Trophoblast cell (in vitro differentiated cells and primary cell): ENCODE measurements at regions not wholly inside any gene's neighbourhood (a gene's known extent, or its start where the extent isn't known, plus 50 kb on each side); places are given as distances from the start of the nearest gene placed in this dataset.

Experiments
- DNase-seq, 2 donors: peaks; one replicate each; pipeline ENCODE4 v3.0.0-alpha.2; 2016
- H2AFZ ChIP-seq: 2 replicates; pipeline ENCODE4 v1.6.1; 2013; ENCODE audit warnings: low read length, moderate library complexity, mild to moderate bottlenecking; ENCODE audit not compliant: insufficient read depth, poor library complexity
- H2AK5ac ChIP-seq: 2 replicates; pipeline ENCODE4 v1.6.1; 2013; ENCODE audit warnings: mild to moderate bottlenecking, low read length
- H2BK120ac ChIP-seq: 2 replicates; pipeline ENCODE4 v1.6.1; 2013; ENCODE audit warnings: low read length, mild to moderate bottlenecking, moderate library complexity; ENCODE audit not compliant: insufficient read depth, poor library complexity
- H2BK12ac ChIP-seq: 2 replicates; pipeline ENCODE4 v1.6.1; 2013; ENCODE audit warnings: mild to moderate bottlenecking, low read length, moderate library complexity
- H2BK5ac ChIP-seq: 2 replicates; pipeline ENCODE4 v1.6.1; 2013; ENCODE audit warnings: low read length, low read depth, moderate library complexity, mild to moderate bottlenecking; ENCODE audit not compliant: poor library complexity
- H3K14ac ChIP-seq: 2 replicates; pipeline ENCODE4 v1.6.1; 2013; ENCODE audit warnings: mild to moderate bottlenecking, low read length
- H3K18ac ChIP-seq: 2 replicates; pipeline ENCODE4 v1.6.1; 2013; ENCODE audit warnings: mild to moderate bottlenecking, low read length
- H3K23ac ChIP-seq: 2 replicates; pipeline ENCODE4 v1.6.1; 2013; ENCODE audit warnings: low read length
- H3K27ac ChIP-seq: 2 replicates; pipeline ENCODE4 v1.5.1; 2013; ENCODE audit warnings: low read depth, mild to moderate bottlenecking, inconsistent platforms, low read length, moderate library complexity
- H3K27me3 ChIP-seq: 2 replicates; pipeline ENCODE4 v1.6.1; 2013; ENCODE audit warnings: inconsistent platforms, mild to moderate bottlenecking, low read length, moderate library complexity; ENCODE audit not compliant: insufficient read depth
- H3K36me3 ChIP-seq, 2 experiments: 1 replicate in 1 of 2; 2 replicates in 1 of 2; pipeline ENCODE4 v1.6.1; 2013; ENCODE audit warnings: low read length in 2 of 2, mild to moderate bottlenecking in 2 of 2, moderate library complexity in 1 of 2; ENCODE audit not compliant: insufficient read depth in 2 of 2, control insufficient read depth in 1 of 2
- H3K4ac ChIP-seq: 2 replicates; pipeline ENCODE4 v1.6.1; 2013; ENCODE audit warnings: low read depth, mild to moderate bottlenecking, low read length, moderate library complexity
- H3K4me1 ChIP-seq, 2 experiments: 1 replicate in 1 of 2; 2 replicates in 1 of 2; pipeline ENCODE4 v1.6.1; 2013; ENCODE audit warnings: low read length in 2 of 2, mild to moderate bottlenecking in 2 of 2, moderate library complexity in 1 of 2; ENCODE audit not compliant: insufficient read depth in 2 of 2, control insufficient read depth in 1 of 2
- H3K4me2 ChIP-seq: 2 replicates; pipeline ENCODE4 v1.6.1; 2013; ENCODE audit warnings: inconsistent platforms, mild to moderate bottlenecking, low read length, moderate library complexity
- H3K4me3 ChIP-seq: 2 replicates; pipeline ENCODE4 v1.5.1; 2013; ENCODE audit warnings: mild to moderate bottlenecking, low read depth, low read length, inconsistent platforms
- H3K79me1 ChIP-seq: one replicate; pipeline ENCODE4 v1.6.1; 2013; ENCODE audit warnings: low read length
- H3K79me2 ChIP-seq: 2 replicates; pipeline ENCODE4 v1.6.1; 2013; ENCODE audit warnings: low read length, mild to moderate bottlenecking; ENCODE audit not compliant: control insufficient read depth, insufficient read depth, poor library complexity
- H3K9ac ChIP-seq: 2 replicates; pipeline ENCODE4 v1.6.1; 2013; ENCODE audit warnings: mild to moderate bottlenecking, low read length
- H3K9me3 ChIP-seq: 2 replicates; pipeline ENCODE4 v1.6.1; 2013; ENCODE audit warnings: low read depth, mild to moderate bottlenecking, control low read depth, inconsistent platforms, low read length; ENCODE audit not compliant: insufficient read depth
- H4K12ac ChIP-seq: 2 replicates; pipeline ENCODE4 v1.6.1; 2013; ENCODE audit warnings: low read depth, mild to moderate bottlenecking, low read length, moderate library complexity
- H4K8ac ChIP-seq: 2 replicates; pipeline ENCODE4 v1.6.1; 2013; ENCODE audit warnings: low read depth, mild to moderate bottlenecking, low read length, moderate library complexity
- H4K91ac ChIP-seq: one replicate; pipeline ENCODE4 v1.6.1; 2013; ENCODE audit warnings: low read depth, mild to moderate bottlenecking, low read length, moderate library complexity
- WGBS: extraction: QIAGEN DNeasy Blood & Tissue Kit; methylation state at CpG from one replicate; pipeline ENCODE4 v1.1.7; 2013; ENCODE audit warnings: missing lambda C conversion rate; ENCODE audit not compliant: insufficient read length, insufficient coverage; ENCODE audit errors: extremely low coverage; 5-methylcytosine and 5-hydroxymethylcytosine counted together

- H4K91ac ChIP-seq: peak overlapping the region; percentile 91
- H3K9me3 ChIP-seq: no peaks in the 10 kb centered on the region
- no peaks in the 10 kb centered on the region for H3K36me3 ChIP-seq
- H3K4me1 ChIP-seq: peaks cover 8 to 20% of the 10 kb centered on the region in 2 experiments
- peak overlapping the region; percentile 90 for H2BK120ac ChIP-seq
- H2AFZ ChIP-seq: no peak overlapping the region
- H3K4me3 ChIP-seq: no peak overlapping the region
- peaks cover 22% of the 10 kb centered on the region for H3K79me1 ChIP-seq
- H3K14ac ChIP-seq: peak overlapping the region; percentile 70
- peak overlapping the region; percentile 1 for H3K18ac ChIP-seq
- peak overlapping the region; percentile 96 for H3K27ac ChIP-seq
- H3K9ac ChIP-seq: no peak overlapping the region
- no CpG with 5 or more reads among the region's 6 CpGs for WGBS
- H4K12ac ChIP-seq: peak overlapping the region; percentile 52
- H2BK5ac ChIP-seq: peak overlapping the region; percentile 77
- H3K4ac ChIP-seq: no peak overlapping the region
- H3K4me2 ChIP-seq: peak overlapping the region; percentile 31
- H2BK12ac ChIP-seq: peak overlapping the region; percentile 79
- H4K8ac ChIP-seq: peak overlapping the region; percentile 66
- no peaks in the 10 kb centered on the region for H3K27me3 ChIP-seq
- no peak for DNase-seq
- H2AK5ac ChIP-seq: peak overlapping the region; percentile 39
- no peaks in the 10 kb centered on the region for H3K79me2 ChIP-seq
- no peak overlapping the region for H3K23ac ChIP-seq
Measured at GRCh38 chr4:140268186-140268841, 105.1 kb upstream of the SCOC start.

DNA sequence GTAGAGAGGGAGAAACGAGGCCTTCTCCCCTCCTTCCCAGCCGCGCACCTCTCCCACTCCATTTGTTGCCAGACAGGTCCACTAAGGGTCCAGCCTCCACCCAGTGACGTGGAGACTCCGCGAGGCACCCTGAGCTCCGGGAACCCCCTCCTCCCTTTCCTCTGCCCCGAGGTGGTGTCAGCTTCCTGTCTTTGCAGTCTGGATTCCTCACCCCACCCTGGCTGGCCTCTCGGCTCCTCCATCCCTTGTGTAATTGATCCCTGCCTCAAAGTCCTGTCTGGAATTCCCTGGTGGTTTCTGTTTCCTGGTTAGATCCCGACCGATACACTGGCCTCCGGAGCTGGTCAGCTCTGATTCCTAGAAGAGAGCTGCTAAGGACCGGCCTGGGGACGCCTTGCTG lies 105.9 kb upstream of the SCOC start:
- Histone ChIP-seq H3K79me1 (peaks cover 22% of the 10 kb centered on the region), H4K8ac (peak overlapping the region; percentile 66), H4K91ac (peak overlapping the region; percentile 91), H2BK120ac (peak overlapping the region; percentile 90), H3K9me3 (no peaks in the 10 kb centered on the region), H2AFZ (peak overlapping the region; percentile 21), H3K4me3 (no peak overlapping the region), H2AK5ac (no peak overlapping the region), H3K79me2 (no peaks in the 10 kb centered on the region), H3K14ac (peak overlapping the region; percentile 71), H4K12ac (peak overlapping the region; percentile 52), H3K4me1 (peaks cover 8 to 22% of the 10 kb centered on the region in 2 experiments), H3K9ac (no peak overlapping the region), H3K36me3 (no peaks in the 10 kb centered on the region), H2BK5ac (peak overlapping the region; percentile 84), H3K27me3 (no peaks in the 10 kb centered on the region), H3K4me2 (peak overlapping the region; percentile 31), H3K18ac (peak overlapping the region; percentile 64), H2BK12ac (peak overlapping the region; percentile 85), H3K27ac (peak overlapping the region; percentile 96), H3K23ac (no peak overlapping the region), H3K4ac (no peak overlapping the region)
- peak; percentile 81 to 85 for DNase-seq
- no CpG with 5 or more reads among the region's 14 CpGs for WGBS

- Histone ChIP-seq H3K79me1 (peaks cover 22% of the 10 kb centered on the region), H3K4me3 (no peak overlapping the region), H3K79me2 (no peaks in the 10 kb centered on the region), H2AK5ac (no peak overlapping the region), H2BK5ac (peak overlapping the region; percentile 84), H2AFZ (peak overlapping the region; percentile 21), H4K12ac (peak overlapping the region; percentile 24), H3K4me2 (peak overlapping the region; percentile 28), H3K23ac (no peak overlapping the region), H3K14ac (peak overlapping the region; percentile 71), H2BK120ac (peak overlapping the region; percentile 87), H4K8ac (peak overlapping the region; percentile 66), H3K9ac (no peak overlapping the region), H3K9me3 (no peaks in the 10 kb centered on the region), H3K4me1 (peaks cover 8 to 22% of the 10 kb centered on the region in 2 experiments), H3K36me3 (no peaks in the 10 kb centered on the region), H4K91ac (peak overlapping the region; percentile 74), H3K27ac (peak overlapping the region; percentile 96), H2BK12ac (peak overlapping the region; percentile 85), H3K18ac (peak overlapping the region; percentile 10), H3K27me3 (no peaks in the 10 kb centered on the region), H3K4ac (peak overlapping the region; percentile 8)
- no CpG with 5 or more reads among the region's 10 CpGs for WGBS
- peak; percentile 52 to 66 for DNase-seq
Measured at GRCh38 chr4:140266958-140267568, 106.4 kb upstream of the SCOC start.

DNA sequence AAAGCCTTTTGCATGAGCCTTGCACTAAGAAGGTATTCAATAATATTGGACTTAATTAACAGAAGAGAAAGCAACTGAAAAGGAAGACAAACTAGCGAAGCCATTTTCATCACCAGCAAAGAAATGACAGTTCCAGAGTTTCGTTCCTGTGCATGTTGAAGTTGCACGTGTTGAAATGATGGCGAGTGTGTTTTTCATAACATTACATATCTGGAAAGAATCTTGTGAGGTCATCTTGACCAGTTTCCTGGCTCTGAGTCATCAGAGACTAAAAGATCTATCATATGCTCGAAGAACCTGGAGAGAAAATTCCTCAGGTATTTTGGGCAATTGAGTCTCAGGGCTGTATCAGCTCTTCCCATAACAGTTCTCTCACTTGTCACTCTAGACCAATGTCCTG lies 106.2 kb upstream of the MAML3 start:
- no peak overlapping the region for H3K9ac ChIP-seq
- peak; percentile 65 to 93 for DNase-seq

More for the DNA sequence above, 106.2 kb upstream of the MAML3 start:
- no peak overlapping the region for H4K91ac ChIP-seq
- H3K79me1 ChIP-seq: peaks cover 21% of the 10 kb centered on the region
- H4K12ac ChIP-seq: no peak overlapping the region
- H3K36me3 ChIP-seq: no peaks in the 10 kb centered on the region
- no peak overlapping the region for H3K4me3 ChIP-seq
- no peak overlapping the region for H2AFZ ChIP-seq
- H2BK12ac ChIP-seq: no peak overlapping the region
- no peak overlapping the region for H2BK5ac ChIP-seq
- no peak overlapping the region for H3K4ac ChIP-seq
- no peaks in the 10 kb centered on the region for H3K9me3 ChIP-seq
- H2AK5ac ChIP-seq: no peak overlapping the region
- no peak overlapping the region for H3K18ac ChIP-seq
- H3K27me3 ChIP-seq: no peaks in the 10 kb centered on the region
- H3K4me1 ChIP-seq: peaks cover 5 to 15% of the 10 kb centered on the region in 2 experiments
- WGBS: no CpG with 5 or more reads among the region's 5 CpGs
- H2BK120ac ChIP-seq: no peak overlapping the region
- no peak overlapping the region for H4K8ac ChIP-seq
- H3K4me2 ChIP-seq: no peak overlapping the region
- H3K23ac ChIP-seq: no peak overlapping the region
- no peak overlapping the region for H3K27ac ChIP-seq
- H3K79me2 ChIP-seq: no peaks in the 10 kb centered on the region
- H3K14ac ChIP-seq: no peak overlapping the region
